ENCODE measurements at regions not wholly inside any gene's neighbourhood (a gene's known extent, or its start where the extent isn't known, plus 50 kb on each side); places are given as distances from the start of the nearest gene placed in this dataset.

DNA sequence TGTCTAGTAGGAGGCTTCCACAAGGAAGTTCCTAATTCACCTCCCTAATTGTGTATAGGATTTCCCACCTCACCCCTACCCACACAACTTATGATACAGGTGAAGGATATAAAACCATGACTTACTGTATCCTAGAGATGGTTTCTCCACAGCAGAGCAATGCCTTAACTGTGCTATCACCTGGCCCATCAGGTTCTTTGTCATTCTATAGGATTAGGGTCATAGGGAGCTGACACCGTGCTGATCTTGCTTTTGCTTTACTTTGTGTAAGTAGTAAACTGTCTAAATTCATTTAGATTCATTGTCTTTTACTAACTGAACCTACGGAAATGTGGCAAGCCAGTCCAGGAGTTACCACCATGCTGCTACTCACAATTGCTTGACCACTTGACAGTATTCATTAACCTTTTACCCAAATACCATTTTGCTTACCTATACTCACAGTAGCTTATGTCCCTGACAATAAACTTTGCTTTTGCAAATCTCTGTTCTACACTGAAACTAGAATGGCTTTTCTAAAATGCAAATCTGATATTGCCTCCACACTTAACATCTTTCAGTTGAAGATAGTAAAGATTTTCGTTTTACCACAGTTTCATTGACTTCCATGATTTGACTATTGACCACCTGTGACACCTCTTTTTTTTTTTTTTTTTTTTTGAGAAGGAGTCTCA lies 147.6 kb downstream of the IFI44 start:
- DNase-seq (ENCODE audit: low spot score): no peak

DNA sequence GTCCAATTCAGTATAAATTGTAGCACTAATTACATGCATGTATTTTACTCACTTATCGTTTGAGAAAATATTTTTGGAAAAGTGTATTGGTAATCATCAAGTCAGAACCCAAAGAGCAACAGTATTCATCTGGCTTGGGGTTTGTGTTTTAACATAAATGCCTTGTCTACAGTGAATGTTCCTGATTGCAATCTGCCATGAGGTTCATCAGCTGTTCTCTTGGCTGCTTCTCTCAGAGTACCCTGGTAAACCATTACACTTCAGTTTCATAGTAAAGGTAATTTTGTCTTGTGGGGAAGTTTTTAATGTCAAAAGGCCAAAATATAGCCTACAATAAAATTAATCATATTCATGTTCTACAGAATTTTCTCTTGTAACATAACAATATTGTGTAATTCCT lies 150.3 kb downstream of the IFI44 start:
- no peak for DNase-seq (ENCODE audit: low spot score)

DNA sequence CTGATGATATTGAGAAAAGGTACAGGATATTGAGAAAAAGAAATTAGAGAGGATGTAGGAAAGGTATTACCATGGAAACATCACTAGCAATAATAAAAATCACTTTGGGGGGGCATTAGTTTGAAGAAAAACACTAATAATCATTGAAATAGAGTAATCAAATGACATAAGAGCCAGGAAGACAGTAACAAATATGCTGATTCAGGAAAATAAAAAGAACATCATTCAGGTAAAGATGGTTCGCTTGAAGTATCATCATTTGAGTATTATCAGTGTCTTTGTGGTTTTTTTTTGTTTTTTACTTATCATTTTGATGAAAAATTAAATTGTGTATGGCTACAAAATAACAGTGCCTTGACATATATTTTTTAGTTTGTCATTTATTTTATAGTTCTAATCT lies 164.5 kb downstream of the IFI44 start:
- DNase-seq (ENCODE audit: low spot score): no peak

DNA sequence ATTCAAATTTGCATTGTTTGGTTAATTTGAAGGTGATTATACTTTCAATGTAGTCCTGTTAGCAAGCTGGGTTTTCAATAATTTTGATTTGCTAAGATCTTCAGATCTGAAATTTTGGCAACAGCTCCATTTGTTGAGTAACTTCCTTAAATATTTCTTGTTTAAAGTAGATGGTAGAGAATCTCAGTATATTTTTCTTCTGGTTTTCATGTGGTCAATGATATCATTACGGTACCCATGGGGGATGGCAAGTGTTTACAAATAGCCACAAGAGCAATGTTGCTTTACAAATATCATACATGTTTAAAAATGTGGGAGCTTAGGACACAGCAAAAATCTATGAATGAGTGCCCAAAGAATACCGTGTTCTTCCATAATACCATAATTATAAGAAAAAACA lies 175.9 kb downstream of the IFI44 start:
- DNase-seq (ENCODE audit: low spot score): no peak

DNA sequence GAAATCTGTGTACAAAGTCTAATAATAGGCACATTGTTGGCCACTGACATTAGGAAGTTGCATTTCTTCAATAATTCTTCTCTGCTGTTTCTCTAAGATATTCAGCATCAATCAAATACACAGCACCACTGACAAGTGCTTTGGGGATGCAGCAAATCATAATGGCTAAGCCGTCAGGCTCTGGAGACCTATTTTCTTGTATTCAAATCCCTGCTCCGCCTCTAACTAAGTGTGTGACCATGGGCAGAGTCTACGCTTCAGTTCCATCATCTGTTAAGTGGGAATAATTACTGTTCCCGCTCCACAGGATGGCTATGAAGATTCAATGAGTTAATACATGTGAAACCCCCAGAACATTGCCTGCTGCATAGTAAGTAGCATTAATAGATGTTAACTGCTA lies 176.9 kb downstream of the ADGRL4 start:
- DNase-seq (ENCODE audit: low spot score): no peak

DNA sequence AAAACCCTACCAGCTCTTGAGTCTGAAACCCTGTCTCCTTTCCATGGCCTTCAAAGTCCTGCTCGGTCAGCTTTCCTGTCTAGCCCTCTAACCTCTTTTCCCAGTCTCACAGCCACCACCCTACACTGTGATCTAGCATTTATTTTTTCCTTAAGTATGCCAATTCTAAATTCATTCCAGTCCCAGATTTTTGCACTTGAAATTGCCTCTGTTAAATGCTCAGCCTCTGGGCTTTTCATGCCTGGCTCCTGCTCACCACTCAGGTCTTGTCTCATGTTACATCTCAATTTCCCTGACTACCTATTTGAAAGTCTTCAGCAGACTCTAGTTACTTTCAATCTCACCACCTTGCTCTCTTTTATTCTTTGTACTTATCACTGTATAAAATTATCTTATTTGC lies 176.2 kb downstream of the ADGRL4 start:
- no peak for DNase-seq (ENCODE audit: low spot score)

DNA sequence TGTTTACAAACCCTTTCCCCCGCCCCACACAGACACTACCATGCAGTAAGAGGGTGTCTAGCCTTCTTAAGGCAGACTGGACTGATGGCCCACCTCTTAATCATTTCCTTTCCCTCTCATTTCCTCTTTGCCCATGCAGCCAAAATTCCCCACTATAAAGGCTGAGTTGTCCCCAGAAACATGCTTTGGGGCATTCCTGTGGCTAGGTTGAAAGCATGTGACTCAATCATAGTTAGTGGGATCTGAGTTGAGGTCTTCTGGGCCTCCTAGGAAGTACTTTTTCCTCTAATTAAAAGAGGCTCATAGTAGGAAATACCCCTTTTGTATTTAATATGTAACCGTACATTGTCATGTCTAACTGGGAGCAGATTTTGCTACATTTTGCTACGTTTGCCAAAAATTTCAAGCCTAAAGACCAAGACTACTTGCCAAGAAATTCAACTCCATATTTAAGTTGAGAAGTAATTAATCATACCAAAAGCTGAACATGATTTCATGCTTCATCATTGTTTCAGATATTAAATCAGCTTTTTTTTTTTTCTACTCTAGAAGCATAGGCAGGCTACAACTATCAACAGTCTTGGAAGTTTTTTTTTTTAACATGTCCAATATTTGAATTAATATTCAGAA lies 174.7 kb downstream of the ADGRL4 start:
- no peak for DNase-seq (ENCODE audit: low spot score)

DNA sequence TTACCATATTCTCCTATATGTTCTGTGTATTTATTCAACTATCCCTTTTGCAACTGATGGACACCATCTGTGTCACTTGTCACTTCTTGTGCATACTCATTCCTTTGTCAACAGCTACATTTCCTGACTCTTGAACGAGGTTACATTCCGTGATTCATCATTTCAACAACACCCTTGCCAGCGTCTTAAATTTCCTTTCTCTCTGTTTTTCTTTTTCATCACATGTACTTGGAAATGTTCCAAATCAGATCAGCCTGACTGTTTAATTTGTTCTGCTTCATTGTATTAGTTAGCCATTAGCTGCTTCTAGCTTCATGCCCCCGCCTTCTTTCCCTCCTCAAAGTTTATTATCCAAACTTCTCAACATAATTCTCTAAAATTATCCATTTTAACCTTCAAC lies 173.0 kb downstream of the ADGRL4 start:
- no peak for DNase-seq (ENCODE audit: low spot score)

DNA sequence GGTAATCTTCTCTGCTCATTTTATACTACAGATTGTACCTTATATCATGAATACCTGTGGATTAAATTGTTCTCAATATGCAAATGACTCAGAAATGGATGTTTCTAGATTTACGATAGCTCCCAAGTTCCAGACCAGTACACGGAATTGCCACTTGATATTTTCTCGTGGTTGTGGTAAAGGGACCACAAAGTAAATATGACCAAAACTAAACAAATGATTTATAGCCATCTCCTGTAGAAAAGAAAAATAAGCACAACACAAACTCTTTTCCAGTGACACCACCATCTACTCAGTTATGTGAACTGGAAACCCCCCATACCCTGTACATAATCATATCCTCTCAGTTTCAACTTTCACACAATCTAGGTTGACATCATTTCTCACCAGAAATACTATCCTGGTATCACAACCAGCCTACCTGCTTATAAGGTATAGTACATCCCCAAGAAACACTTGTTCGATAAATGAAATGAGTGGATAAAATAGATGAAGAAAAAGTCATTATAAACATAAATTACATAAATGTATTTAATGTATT lies 172.3 kb downstream of the ADGRL4 start:
- no peak for DNase-seq (ENCODE audit: low spot score)

DNA sequence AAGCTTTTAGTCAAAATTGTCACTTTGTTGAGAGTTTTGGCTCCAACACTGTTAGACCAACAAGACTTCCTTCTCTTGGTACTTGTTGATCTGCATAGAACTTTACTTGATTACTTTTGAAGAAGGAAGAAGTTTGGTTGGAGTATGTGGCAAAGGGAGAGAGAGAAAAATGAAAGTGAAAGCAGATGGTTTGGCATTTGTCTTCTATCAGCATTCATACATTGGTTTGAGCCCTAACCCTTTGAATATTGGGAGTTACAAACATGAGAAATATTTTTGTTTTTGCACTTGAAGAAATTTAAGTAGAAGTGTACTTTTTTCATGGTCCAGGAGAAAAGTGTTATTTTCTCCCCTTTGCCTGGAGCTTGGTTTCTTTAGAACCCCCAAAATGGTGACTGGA lies 169.8 kb downstream of the ADGRL4 start:
- no peak for DNase-seq (ENCODE audit: low spot score)

DNA sequence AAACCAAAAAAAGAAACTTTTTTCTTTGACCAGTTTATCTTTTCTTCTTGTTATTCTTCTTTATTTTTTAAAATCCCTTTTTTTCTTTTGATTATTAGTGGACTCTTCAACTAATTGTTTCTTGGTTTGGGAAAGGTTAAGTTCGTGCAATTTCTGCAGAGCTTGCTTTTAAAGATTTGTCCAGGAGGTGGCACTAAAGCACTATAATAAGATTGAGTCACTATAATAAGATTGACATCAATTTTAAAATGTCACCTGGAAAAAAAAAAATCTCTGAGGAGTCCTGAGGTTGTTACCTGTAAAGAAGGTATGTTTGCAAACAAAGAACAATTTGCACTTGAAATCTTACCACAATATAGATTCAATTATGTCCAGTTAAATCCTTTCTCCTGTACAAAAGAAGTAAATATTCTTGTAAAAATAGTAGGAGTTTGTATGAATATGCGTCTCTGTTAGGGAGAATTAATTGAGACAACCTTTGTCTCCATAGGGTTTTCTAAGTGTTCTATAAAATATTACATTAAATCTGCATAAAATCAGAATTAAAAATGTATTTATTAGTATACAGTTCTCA lies 166.7 kb downstream of the ADGRL4 start:
- DNase-seq (ENCODE audit: low spot score): peak; percentile 35

Data from activated CD4-positive, alpha-beta T cell treated with anti-CD3 and anti-CD28 coated beads, Interleukin-2, Interleukin-4, amounts not matched to agents 100 ng/mL and 50 ng/mL, durations not matched to agents 16 hours and 8 hours (primary cell).